Sigmoid colon (tissue), 6 donors: ENCODE measurements at regions not wholly inside any gene's neighbourhood (a gene's known extent, or its start where the extent isn't known, plus 50 kb on each side); places are given as distances from the start of the nearest gene placed in this dataset.

Source experiments
- DNase-seq: peaks from one replicate; pipeline ENCODE4 v3.0.0-alpha.2; 2019
- H3K27ac ChIP-seq, 4 donors: fragments of 200-600 bp; sonication (generic); one replicate each; pipeline ENCODE4 v1.5.1; 2016 to 2019; ENCODE audit warnings: mild to moderate bottlenecking in 1 of 4
- H3K27me3 ChIP-seq, 3 donors: fragments of 200-600 bp; sonication (generic); one replicate each; pipeline ENCODE4 v1.5.1; 2019; ENCODE audit warnings: mild to moderate bottlenecking in 1 of 3
- H3K36me3 ChIP-seq, 4 donors: fragments of 200-600 bp; sonication (generic); one replicate each; pipeline ENCODE4 v1.5.1; 2016 to 2019
- H3K4me1 ChIP-seq, 4 donors: fragments of 200-600 bp; sonication (generic); one replicate each; pipeline ENCODE4 v1.5.1; 2017 to 2019
- H3K4me3 ChIP-seq, 4 donors: fragments of 200-600 bp; sonication (generic); one replicate each; pipeline ENCODE4 v1.5.1; 2017 to 2019; ENCODE audit warnings: mild to moderate bottlenecking in 2 of 4, moderate library complexity in 1 of 4
- H3K9me3 ChIP-seq, 4 donors: fragments of 200-600 bp in 3 of 4; sonication (generic) in 3 of 4; one replicate each; pipeline versions ENCODE4 v1.5.1 to v1.6.1; 2013 to 2019
- EP300 ChIP-seq, 4 donors: sonication (generic); formaldehyde crosslinking; IDR thresholded peaks; one replicate each; pipeline ENCODE4 v1.6.1; 2017; ENCODE audit warnings: antibody characterized with exemption in 4 of 4
- POLR2A ChIP-seq, 2 donors: fragments of 450-650 bp; IDR thresholded peaks; one replicate each; pipeline ENCODE4 v1.6.1; 2016; ENCODE audit warnings: antibody characterized with exemption in 2 of 2, mild to moderate bottlenecking in 2 of 2, moderate library complexity in 2 of 2
- POLR2AphosphoS5 ChIP-seq, 4 donors: sonication (generic); formaldehyde crosslinking; IDR thresholded peaks; one replicate each; pipeline ENCODE4 v1.6.1; 2017; ENCODE audit warnings: antibody characterized with exemption in 4 of 4
- WGBS, 2 donors: extraction: QIAGEN DNeasy Blood & Tissue Kit; methylation state at CpG; one replicate each; pipeline ENCODE4 v1.1.7; 2013; 5-methylcytosine and 5-hydroxymethylcytosine counted together
- intact Hi-C: fragments of 100-400 bp; cut with DNase I; formaldehyde crosslinking; loops from one replicate; pipeline ENCODE4 v1.15.1; 2023
- TF ChIP-seq, protein P1 (sequence below), 4 experiments: fragments of 450-650 bp in 3 of 4; fragments of 200-600 bp in 1 of 4; IDR thresholded peaks; one replicate each; pipeline ENCODE4 v1.5.1; 2016 to 2019; ENCODE audit warnings: antibody characterized with exemption in 4 of 4, mild to moderate bottlenecking in 3 of 4, moderate library complexity in 2 of 4
- donor health status: healthy with polysubstance abuse.
- donor health status: healthy.

DNA sequence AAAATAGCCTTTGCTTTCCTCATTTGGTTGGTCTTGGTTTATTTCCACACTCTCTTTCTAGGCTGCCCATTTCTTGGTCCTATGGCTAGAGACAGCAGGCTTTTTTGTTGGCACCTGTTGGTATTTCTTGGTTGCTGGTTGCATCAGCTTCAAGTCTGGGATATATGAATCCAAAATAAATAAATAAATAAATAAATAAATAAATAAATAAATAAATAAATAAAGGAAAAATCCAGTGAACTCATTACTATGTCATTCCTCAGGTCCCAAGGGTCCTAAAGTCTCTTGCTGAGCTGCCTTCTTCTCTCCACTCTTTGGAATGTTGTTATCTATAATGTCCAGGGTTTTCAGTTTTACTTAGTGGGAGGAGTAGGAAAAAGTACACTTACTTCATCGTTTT is 165.9 kb upstream of the MEX3C start:
- peaks cover 0 to 12% (median 5%) of the 10 kb centered on the region in 4 donors for H3K4me1 ChIP-seq
- WGBS, 2 donors: 47 to 72% methylated on average over 1 of the region's 1 CpG
- H3K27ac ChIP-seq: no peak overlapping the region
- TF ChIP-seq POLR2AphosphoS5 (IDR thresholded peaks at IDR 0.05): no peak
- no peak for TF ChIP-seq POLR2A (IDR thresholded peaks at IDR 0.05)
- TF ChIP-seq, protein P1, sequence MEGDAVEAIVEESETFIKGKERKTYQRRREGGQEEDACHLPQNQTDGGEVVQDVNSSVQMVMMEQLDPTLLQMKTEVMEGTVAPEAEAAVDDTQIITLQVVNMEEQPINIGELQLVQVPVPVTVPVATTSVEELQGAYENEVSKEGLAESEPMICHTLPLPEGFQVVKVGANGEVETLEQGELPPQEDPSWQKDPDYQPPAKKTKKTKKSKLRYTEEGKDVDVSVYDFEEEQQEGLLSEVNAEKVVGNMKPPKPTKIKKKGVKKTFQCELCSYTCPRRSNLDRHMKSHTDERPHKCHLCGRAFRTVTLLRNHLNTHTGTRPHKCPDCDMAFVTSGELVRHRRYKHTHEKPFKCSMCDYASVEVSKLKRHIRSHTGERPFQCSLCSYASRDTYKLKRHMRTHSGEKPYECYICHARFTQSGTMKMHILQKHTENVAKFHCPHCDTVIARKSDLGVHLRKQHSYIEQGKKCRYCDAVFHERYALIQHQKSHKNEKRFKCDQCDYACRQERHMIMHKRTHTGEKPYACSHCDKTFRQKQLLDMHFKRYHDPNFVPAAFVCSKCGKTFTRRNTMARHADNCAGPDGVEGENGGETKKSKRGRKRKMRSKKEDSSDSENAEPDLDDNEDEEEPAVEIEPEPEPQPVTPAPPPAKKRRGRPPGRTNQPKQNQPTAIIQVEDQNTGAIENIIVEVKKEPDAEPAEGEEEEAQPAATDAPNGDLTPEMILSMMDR (IDR thresholded peaks at IDR 0.05): no peak
- no peak for TF ChIP-seq EP300 (IDR thresholded peaks at IDR 0.05)
- DNase-seq: no peak
- H3K4me3 ChIP-seq: no peak overlapping the region
- H3K27me3 ChIP-seq: no peaks in the 10 kb centered on the region
- H3K36me3 ChIP-seq: no peaks in the 10 kb centered on the region
- intact Hi-C loops: no loop called here
- no peaks in the 10 kb centered on the region for H3K9me3 ChIP-seq

DNA sequence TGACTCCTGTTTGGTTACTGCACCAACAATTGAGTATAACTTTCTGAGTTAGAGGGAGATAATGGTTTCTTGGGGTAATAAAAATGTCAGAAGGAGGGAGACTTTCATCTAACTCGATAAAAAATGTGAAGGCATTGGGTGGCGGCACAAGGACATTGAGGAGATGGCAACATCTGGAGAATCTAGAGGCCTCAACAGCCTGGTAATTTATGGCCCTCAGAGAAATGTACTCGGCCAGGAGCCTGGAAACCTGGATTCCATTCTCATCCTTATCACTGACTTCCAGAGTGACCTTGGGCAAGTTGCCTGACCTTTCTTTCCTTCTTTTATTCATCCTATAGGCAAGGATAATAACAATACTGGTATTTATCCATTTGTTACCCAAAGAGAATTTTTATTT is 173.5 kb upstream of the MEX3C start:
- Histone ChIP-seq H3K9me3 (no peaks in the 10 kb centered on the region), H3K4me3 (no peak overlapping the region), H3K27ac (no peak overlapping the region), H3K4me1 (no peaks in the 10 kb centered on the region), H3K36me3 (no peaks in the 10 kb centered on the region), H3K27me3 (no peaks in the 10 kb centered on the region)
- intact Hi-C loops: no loop called here
- DNase-seq: no peak
- 34 to 40% methylated on average over 3 of the region's 3 CpGs for WGBS, 2 donors
- TF ChIP-seq EP300 (IDR thresholded peaks at IDR 0.05) (no peak), POLR2AphosphoS5 (IDR thresholded peaks at IDR 0.05) (no peak), POLR2A (IDR thresholded peaks at IDR 0.05) (no peak)
- TF ChIP-seq, protein P1 (IDR thresholded peaks at IDR 0.05): no peak

DNA sequence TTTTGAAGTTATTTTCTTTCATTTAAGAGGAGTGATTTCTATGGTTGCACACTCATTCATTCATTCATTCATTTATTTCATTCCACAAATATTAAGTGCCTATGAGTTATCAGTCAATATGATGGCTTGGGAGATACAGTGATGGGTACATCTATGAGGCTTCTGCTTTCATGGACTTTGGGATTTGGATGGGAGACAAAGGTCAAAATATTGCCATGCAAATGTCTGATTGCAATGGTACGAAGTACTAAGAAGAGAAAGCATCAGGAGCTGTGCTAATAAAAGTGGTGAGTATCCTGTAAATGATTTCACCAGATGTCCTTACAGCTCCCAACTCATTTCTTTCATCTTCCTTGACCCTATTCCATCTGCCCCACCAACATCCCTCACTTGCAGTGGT is 174.4 kb upstream of the MEX3C start:
- Histone ChIP-seq H3K9me3 (no peaks in the 10 kb centered on the region), H3K4me1 (no peaks in the 10 kb centered on the region), H3K4me3 (no peak overlapping the region), H3K27ac (no peak overlapping the region), H3K36me3 (no peaks in the 10 kb centered on the region), H3K27me3 (no peaks in the 10 kb centered on the region)
- DNase-seq: no peak
- TF ChIP-seq EP300 (IDR thresholded peaks at IDR 0.05) (no peak), POLR2A (IDR thresholded peaks at IDR 0.05) (no peak), POLR2AphosphoS5 (IDR thresholded peaks at IDR 0.05) (no peak)
- TF ChIP-seq, protein P1 (IDR thresholded peaks at IDR 0.05): no peak
- 49 to 80% methylated on average over 1 of the region's 1 CpG for WGBS, 2 donors
- intact Hi-C loops: no loop called here

DNA sequence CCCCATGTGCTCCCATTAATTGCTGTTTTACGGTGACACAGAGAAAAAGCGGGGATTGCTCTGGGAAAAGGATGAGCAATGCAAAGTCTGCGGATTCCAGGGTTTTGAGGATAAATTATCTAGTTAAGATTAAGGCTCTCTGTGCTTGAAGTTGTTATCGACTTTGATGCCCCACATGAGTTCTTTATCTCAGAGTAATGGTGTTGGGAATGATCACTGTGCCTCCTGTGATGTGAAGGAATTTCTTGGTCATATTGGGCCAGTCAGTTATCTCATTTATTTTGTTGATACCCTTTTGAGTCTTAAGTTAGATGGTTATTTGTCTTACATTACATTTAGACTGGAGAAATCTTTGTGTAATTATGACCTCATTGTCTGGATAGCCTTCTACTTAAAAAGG is 184.6 kb upstream of the MEX3C start:
- Histone ChIP-seq H3K4me3 (no peak overlapping the region), H3K9me3 (no peaks in the 10 kb centered on the region), H3K4me1 (no peaks in the 10 kb centered on the region), H3K27me3 (no peaks in the 10 kb centered on the region), H3K36me3 (no peaks in the 10 kb centered on the region), H3K27ac (no peak overlapping the region)
- 86 to 88% methylated on average over 4 of the region's 4 CpGs for WGBS, 2 donors
- TF ChIP-seq POLR2A (IDR thresholded peaks at IDR 0.05) (no peak), EP300 (IDR thresholded peaks at IDR 0.05) (no peak)
- TF ChIP-seq, protein P1 (IDR thresholded peaks at IDR 0.05): no peak
- intact Hi-C loops: loop anchor here (2.0 kb wide), 1 partner anchor 271 kb away; no protein-coding TSS in a partner anchor
- DNase-seq: no peak

DNA sequence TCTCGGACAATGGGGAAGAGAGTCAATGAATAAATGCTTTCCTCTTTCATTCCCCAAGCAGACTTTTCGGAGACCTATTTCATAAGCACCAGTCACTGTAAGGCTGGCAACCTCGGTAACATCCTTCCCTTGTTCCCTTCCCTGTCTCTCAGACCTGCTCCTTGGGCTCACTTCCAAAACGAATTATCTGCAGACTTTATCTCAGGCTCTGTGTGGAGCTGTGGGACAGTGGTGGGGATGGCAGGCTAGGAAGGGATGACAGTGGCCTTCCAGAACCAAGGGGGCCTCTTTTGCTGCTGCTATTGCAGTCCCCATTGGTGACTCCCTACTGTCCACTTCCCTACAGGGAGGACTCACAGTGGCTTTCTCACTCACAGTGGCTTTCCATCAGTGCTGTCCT is 185.6 kb upstream of the MEX3C start:
- no peak overlapping the region for H3K4me3 ChIP-seq
- TF ChIP-seq POLR2AphosphoS5 (IDR thresholded peaks at IDR 0.05) (no peak), POLR2A (IDR thresholded peaks at IDR 0.05) (no peak), EP300 (IDR thresholded peaks at IDR 0.05) (no peak)
- TF ChIP-seq, protein P1 (IDR thresholded peaks at IDR 0.05): no peak
- H3K27me3 ChIP-seq: no peaks in the 10 kb centered on the region
- no peaks in the 10 kb centered on the region for H3K4me1 ChIP-seq
- no peaks in the 10 kb centered on the region for H3K9me3 ChIP-seq
- intact Hi-C loops: loop anchor here (2.0 kb wide), 1 partner anchor 272 kb away; no protein-coding TSS in a partner anchor
- no peak for DNase-seq
- H3K36me3 ChIP-seq: no peaks in the 10 kb centered on the region
- WGBS, 2 donors: 67 to 76% methylated on average over 4 of the region's 4 CpGs
- no peak overlapping the region for H3K27ac ChIP-seq
